WTC11 (cell line): ENCODE measurements at regions not wholly inside any gene's neighbourhood (a gene's known extent, or its start where the extent isn't known, plus 50 kb on each side); places are given as distances from the start of the nearest gene placed in this dataset.

ENCODE experiments used
- ATAC-seq: fragments of 200-7000 bp; cut with Tn5 transposase; 2 replicates; pipeline ENCODE4 v1.10.0; 2021; ENCODE audit warnings: mild to moderate bottlenecking, moderate library complexity
- CTCF ChIA-PET: fragments of 300-600 bp; sonication (Branson Sonifier 250); formaldehyde crosslinking; loops from one replicate; lab custom pipeline; 2021; ENCODE audit warnings: antibody characterized with exemption; lab: Charles Lee
- POLR2A ChIA-PET: fragments of 350-600 bp; sonication (Branson Sonifier 250); formaldehyde crosslinking; loops from one replicate; lab custom pipeline; 2021; ENCODE audit warnings: antibody characterized with exemption; lab: Charles Lee
- DNase-seq: peaks from one replicate; pipeline ENCODE4 v3.0.0; 2021; ENCODE audit warnings: low spot score
- H3K27ac Mint-ChIP-seq: 2 replicates; pipeline ENCODE4 v1.8.0; 2021; ENCODE audit warnings: mixed read lengths
- H3K27me3 Mint-ChIP-seq: 2 replicates; pipeline ENCODE4 v1.8.0; 2021; ENCODE audit warnings: low read depth, mild to moderate bottlenecking, moderate library complexity, mixed read lengths
- H3K36me3 Mint-ChIP-seq: 2 replicates; pipeline ENCODE4 v1.8.0; 2021; ENCODE audit warnings: mixed read lengths
- H3K4me1 Mint-ChIP-seq: 2 replicates; pipeline ENCODE4 v1.8.0; 2022; ENCODE audit warnings: mixed read lengths
- H3K4me3 Mint-ChIP-seq: 2 replicates; pipeline ENCODE4 v1.8.0; 2021; ENCODE audit warnings: mild to moderate bottlenecking, moderate library complexity, mixed read lengths
- H3K9me3 Mint-ChIP-seq: 2 replicates; pipeline ENCODE4 v1.8.0; 2021; ENCODE audit warnings: mixed read lengths
- ATF6 ChIP-seq: sonication (generic); formaldehyde crosslinking; IDR thresholded peaks from 2 replicates; pipeline ENCODE4 v1.8.1; 2023; ENCODE audit warnings: mild to moderate bottlenecking, missing genetic modification reagents
- CREB1 ChIP-seq: sonication (generic); formaldehyde crosslinking; IDR thresholded peaks from 2 replicates; pipeline ENCODE4 v1.8.0; 2023; ENCODE audit warnings: mild to moderate bottlenecking, missing genetic modification reagents
- MXD4 ChIP-seq: fragments of 250-450 bp; sonication (Bioruptor Pico); IDR thresholded peaks from 2 replicates; pipeline ENCODE4 v1.8.0; 2021; ENCODE audit warnings: mild to moderate bottlenecking, moderate library complexity, borderline replicate concordance
- NFE2L1 ChIP-seq: sonication (generic); formaldehyde crosslinking; IDR thresholded peaks from 2 replicates; pipeline ENCODE4 v1.8.1; 2023; ENCODE audit warnings: missing genetic modification reagents
- RELA ChIP-seq: sonication (generic); formaldehyde crosslinking; IDR thresholded peaks from 2 replicates; pipeline ENCODE4 v1.8.1; 2022; ENCODE audit warnings: missing genetic modification reagents, mild to moderate bottlenecking, borderline replicate concordance
- TEAD1 ChIP-seq: sonication (generic); formaldehyde crosslinking; IDR thresholded peaks from 2 replicates; pipeline ENCODE4 v1.8.0; 2022; ENCODE audit warnings: mild to moderate bottlenecking, missing genetic modification reagents
- TEAD4 ChIP-seq: sonication (generic); formaldehyde crosslinking; IDR thresholded peaks from 2 replicates; pipeline ENCODE4 v1.8.0; 2022; ENCODE audit warnings: mild to moderate bottlenecking, missing genetic modification reagents
- ZNF138 ChIP-seq: sonication (generic); formaldehyde crosslinking; conservative IDR thresholded peaks from 2 replicates; pipeline ENCODE4 v1.8.1; 2022; ENCODE audit warnings: mild to moderate bottlenecking, moderate library complexity, missing genetic modification reagents
- ZNF416 ChIP-seq: fragments of 250-450 bp; sonication (Bioruptor Pico); IDR thresholded peaks from 2 replicates; pipeline ENCODE4 v1.9.0; 2021; ENCODE audit warnings: mild to moderate bottlenecking, inconsistent platforms
- TF ChIP-seq, protein P1 (sequence below): sonication (generic); formaldehyde crosslinking; IDR thresholded peaks from 2 replicates; pipeline ENCODE4 v1.8.1; 2022; ENCODE audit warnings: low read depth, missing genetic modification reagents, borderline replicate concordance
- TF ChIP-seq, protein P2 (sequence below): sonication (generic); formaldehyde crosslinking; conservative IDR thresholded peaks from 2 replicates; pipeline ENCODE4 v1.8.1; 2023; ENCODE audit warnings: mild to moderate bottlenecking, low read depth, missing genetic modification reagents, moderate library complexity
- TF ChIP-seq, protein P3 (sequence below): sonication (generic); formaldehyde crosslinking; IDR thresholded peaks from 2 replicates; pipeline ENCODE4 v1.8.1; 2023; ENCODE audit warnings: mild to moderate bottlenecking, missing genetic modification reagents, moderate library complexity
- TF ChIP-seq, protein P4 (sequence below): fragments of 250-450 bp; sonication (Bioruptor Pico); IDR thresholded peaks from 2 replicates; pipeline ENCODE4 v1.9.0; 2021; ENCODE audit warnings: mild to moderate bottlenecking
- TF ChIP-seq, protein P5 (sequence below): sonication (generic); formaldehyde crosslinking; IDR thresholded peaks from 2 replicates; pipeline ENCODE4 v1.8.1; 2023; ENCODE audit warnings: mild to moderate bottlenecking, missing genetic modification reagents, moderate library complexity

DNA sequence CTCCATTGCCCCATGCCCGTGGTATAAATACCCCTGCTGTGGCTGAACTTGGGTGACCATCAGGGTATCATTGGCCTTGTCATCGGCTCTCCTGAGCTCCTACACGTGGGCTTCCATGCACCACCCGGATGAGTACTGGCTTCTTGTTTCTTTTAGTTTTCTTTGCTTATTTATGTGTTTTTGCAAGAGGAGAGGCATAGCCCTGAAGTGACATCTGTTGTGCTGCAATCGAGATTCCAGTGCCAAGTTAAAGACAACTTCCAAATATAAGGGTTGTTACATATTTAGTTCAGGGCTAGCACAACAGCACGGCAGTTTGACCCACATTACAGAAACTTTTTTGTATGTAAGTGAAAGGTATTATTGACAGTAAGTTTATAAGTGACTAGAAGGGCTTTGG lies 1087.1 kb downstream of the TBC1D22A start (continued):
- TF ChIP-seq ATF6 (CRISPR knock-in tag) (no peak), ZNF138 (CRISPR knock-in tag) (no peak)

DNA sequence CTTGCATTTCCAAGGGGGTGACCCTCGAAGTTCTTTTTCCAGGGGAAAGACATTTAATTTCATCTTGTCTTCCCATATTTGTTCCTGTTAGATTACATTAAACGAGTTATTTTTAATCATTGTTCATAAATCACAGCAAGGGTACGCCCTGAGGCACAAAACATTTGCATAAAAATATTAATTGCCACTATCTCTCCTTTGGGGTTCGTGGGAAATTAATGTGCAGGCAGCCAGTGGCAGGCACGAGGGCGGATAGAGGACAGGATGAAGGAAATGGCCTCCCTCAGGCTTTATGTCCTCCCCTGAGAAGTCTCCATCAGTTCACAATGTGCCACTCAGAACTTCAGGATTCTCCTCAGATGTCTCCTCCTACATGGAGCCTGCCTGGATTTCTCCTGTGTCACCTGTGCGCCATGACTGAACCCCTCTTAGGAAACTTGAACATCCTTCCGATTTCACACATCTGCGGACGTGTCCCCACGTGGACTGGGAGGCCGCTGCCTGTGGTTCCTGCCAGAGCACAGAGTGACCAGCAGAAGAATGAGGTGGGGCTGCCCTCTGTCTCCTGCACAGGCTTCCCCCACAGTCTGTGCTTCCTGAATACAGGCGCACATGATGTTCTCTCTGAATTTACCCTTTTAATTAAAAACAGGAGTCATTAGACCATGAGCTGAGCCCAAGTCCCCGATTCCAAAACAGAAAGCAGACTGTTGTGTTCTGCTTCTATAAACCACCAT lies 1085.9 kb downstream of the TBC1D22A start:
- no peak for DNase-seq
- Mint-ChIP-seq H3K4me1 (peaks cover 5% of the 10 kb centered on the region; the same call in 1 of the 2 replicates), H3K27me3 (no peaks in the 10 kb centered on the region; the same call in 1 of the 2 replicates), H3K27ac (no peak overlapping the region), H3K36me3 (no peaks in the 10 kb centered on the region), H3K9me3 (peaks cover 5% of the 10 kb centered on the region), H3K4me3 (no peak overlapping the region)
- ChIA-PET CTCF (no interaction called here), POLR2A (no interaction called here)
- TF ChIP-seq, protein P1, sequence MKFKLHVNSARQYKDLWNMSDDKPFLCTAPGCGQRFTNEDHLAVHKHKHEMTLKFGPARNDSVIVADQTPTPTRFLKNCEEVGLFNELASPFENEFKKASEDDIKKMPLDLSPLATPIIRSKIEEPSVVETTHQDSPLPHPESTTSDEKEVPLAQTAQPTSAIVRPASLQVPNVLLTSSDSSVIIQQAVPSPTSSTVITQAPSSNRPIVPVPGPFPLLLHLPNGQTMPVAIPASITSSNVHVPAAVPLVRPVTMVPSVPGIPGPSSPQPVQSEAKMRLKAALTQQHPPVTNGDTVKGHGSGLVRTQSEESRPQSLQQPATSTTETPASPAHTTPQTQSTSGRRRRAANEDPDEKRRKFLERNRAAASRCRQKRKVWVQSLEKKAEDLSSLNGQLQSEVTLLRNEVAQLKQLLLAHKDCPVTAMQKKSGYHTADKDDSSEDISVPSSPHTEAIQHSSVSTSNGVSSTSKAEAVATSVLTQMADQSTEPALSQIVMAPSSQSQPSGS (CRISPR knock-in tag) = no peak
- TF ChIP-seq, protein P2, sequence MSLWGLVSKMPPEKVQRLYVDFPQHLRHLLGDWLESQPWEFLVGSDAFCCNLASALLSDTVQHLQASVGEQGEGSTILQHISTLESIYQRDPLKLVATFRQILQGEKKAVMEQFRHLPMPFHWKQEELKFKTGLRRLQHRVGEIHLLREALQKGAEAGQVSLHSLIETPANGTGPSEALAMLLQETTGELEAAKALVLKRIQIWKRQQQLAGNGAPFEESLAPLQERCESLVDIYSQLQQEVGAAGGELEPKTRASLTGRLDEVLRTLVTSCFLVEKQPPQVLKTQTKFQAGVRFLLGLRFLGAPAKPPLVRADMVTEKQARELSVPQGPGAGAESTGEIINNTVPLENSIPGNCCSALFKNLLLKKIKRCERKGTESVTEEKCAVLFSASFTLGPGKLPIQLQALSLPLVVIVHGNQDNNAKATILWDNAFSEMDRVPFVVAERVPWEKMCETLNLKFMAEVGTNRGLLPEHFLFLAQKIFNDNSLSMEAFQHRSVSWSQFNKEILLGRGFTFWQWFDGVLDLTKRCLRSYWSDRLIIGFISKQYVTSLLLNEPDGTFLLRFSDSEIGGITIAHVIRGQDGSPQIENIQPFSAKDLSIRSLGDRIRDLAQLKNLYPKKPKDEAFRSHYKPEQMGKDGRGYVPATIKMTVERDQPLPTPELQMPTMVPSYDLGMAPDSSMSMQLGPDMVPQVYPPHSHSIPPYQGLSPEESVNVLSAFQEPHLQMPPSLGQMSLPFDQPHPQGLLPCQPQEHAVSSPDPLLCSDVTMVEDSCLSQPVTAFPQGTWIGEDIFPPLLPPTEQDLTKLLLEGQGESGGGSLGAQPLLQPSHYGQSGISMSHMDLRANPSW (CRISPR knock-in tag) = no peak
- TF ChIP-seq, protein P3, sequence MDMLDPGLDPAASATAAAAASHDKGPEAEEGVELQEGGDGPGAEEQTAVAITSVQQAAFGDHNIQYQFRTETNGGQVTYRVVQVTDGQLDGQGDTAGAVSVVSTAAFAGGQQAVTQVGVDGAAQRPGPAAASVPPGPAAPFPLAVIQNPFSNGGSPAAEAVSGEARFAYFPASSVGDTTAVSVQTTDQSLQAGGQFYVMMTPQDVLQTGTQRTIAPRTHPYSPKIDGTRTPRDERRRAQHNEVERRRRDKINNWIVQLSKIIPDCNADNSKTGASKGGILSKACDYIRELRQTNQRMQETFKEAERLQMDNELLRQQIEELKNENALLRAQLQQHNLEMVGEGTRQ (CRISPR knock-in tag) = no peak
- TF ChIP-seq ZNF416 (no peak), RELA (CRISPR knock-in tag) (no peak), ZNF138 (CRISPR knock-in tag) (no peak), MXD4 (CRISPR knock-in tag) (no peak), CREB1 (no peak), NFE2L1 (CRISPR knock-in tag) (no peak), TEAD4 (CRISPR knock-in tag) (no peak), TEAD1 (CRISPR knock-in tag) (no peak)
- TF ChIP-seq, protein P4, sequence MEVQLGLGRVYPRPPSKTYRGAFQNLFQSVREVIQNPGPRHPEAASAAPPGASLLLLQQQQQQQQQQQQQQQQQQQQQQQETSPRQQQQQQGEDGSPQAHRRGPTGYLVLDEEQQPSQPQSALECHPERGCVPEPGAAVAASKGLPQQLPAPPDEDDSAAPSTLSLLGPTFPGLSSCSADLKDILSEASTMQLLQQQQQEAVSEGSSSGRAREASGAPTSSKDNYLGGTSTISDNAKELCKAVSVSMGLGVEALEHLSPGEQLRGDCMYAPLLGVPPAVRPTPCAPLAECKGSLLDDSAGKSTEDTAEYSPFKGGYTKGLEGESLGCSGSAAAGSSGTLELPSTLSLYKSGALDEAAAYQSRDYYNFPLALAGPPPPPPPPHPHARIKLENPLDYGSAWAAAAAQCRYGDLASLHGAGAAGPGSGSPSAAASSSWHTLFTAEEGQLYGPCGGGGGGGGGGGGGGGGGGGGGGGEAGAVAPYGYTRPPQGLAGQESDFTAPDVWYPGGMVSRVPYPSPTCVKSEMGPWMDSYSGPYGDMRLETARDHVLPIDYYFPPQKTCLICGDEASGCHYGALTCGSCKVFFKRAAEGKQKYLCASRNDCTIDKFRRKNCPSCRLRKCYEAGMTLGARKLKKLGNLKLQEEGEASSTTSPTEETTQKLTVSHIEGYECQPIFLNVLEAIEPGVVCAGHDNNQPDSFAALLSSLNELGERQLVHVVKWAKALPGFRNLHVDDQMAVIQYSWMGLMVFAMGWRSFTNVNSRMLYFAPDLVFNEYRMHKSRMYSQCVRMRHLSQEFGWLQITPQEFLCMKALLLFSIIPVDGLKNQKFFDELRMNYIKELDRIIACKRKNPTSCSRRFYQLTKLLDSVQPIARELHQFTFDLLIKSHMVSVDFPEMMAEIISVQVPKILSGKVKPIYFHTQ = no peak
- TF ChIP-seq, protein P5, sequence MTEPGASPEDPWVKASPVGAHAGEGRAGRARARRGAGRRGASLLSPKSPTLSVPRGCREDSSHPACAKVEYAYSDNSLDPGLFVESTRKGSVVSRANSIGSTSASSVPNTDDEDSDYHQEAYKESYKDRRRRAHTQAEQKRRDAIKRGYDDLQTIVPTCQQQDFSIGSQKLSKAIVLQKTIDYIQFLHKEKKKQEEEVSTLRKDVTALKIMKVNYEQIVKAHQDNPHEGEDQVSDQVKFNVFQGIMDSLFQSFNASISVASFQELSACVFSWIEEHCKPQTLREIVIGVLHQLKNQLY (CRISPR knock-in tag) = no peak
- no peak for ATAC-seq
